Kasumi-1 (cell line): ENCODE measurements at regions not wholly inside any gene's neighbourhood (a gene's known extent, or its start where the extent isn't known, plus 50 kb on each side); places are given as distances from the start of the nearest gene placed in this dataset.
"Not testable (repeated sequence)": the region's sequence is repeated elsewhere in the genome, so short reads cannot be mapped to it uniquely, and the experiment has no call there.

ENCODE experiments used
- DNase-seq, 2 experiments: peaks; one replicate each; lab custom pipeline; 2025; lab: John Stamatoyannopoulos, UW

- no peak for DNase-seq
Measured at GRCh38 chr10:131816941-131817700, 83.7 kb upstream of the PPP2R2D start.

- DNase-seq, result no peak
Measured at GRCh38 chr10:131817866-131818509, 82.8 kb upstream of the PPP2R2D start.

- DNase-seq, result no peak
Measured at GRCh38 chr10:131818510-131819234, 82.1 kb upstream of the PPP2R2D start.

- no peak for DNase-seq
Measured at GRCh38 chr10:131819241-131820072, 81.4 kb upstream of the PPP2R2D start.

GRCh38 chr10:131820626-131821025 is 80.2 kb upstream of the PPP2R2D start:
- no peak for DNase-seq

- no peak for DNase-seq
Measured at GRCh38 chr10:131821378-131822012, 79.3 kb upstream of the PPP2R2D start.

- no peak for DNase-seq
Measured at GRCh38 chr10:131822013-131822691, 78.7 kb upstream of the PPP2R2D start.

- DNase-seq, result no peak
Measured at GRCh38 chr10:131822692-131823245, 78.0 kb upstream of the PPP2R2D start.

- DNase-seq, result not testable (repeated sequence)
Measured at GRCh38 chr10:131823601-131824099, 77.2 kb upstream of the PPP2R2D start.

GRCh38 chr10:131824371-131825149 is 76.2 kb upstream of the PPP2R2D start:
- no peak for DNase-seq

GRCh38 chr10:131825150-131825848 is 75.5 kb upstream of the PPP2R2D start:
- no peak for DNase-seq

GRCh38 chr10:131825960-131826650 is 74.7 kb upstream of the PPP2R2D start:
- DNase-seq, result no peak

- DNase-seq, result no peak
Measured at GRCh38 chr10:131829156-131829930, 71.5 kb upstream of the PPP2R2D start.

GRCh38 chr10:131830446-131831130 is 70.2 kb upstream of the PPP2R2D start:
- DNase-seq, result no peak

- DNase-seq, result no peak
Measured at GRCh38 chr10:131831561-131831960, 69.2 kb upstream of the PPP2R2D start.

GRCh38 chr10:131832056-131832685 is 68.6 kb upstream of the PPP2R2D start:
- DNase-seq, result no peak
